GM12801 (cell line): ENCODE measurements at regions not wholly inside any gene's neighbourhood (a gene's known extent, or its start where the extent isn't known, plus 50 kb on each side); places are given as distances from the start of the nearest gene placed in this dataset.

ENCODE experiments used
- CTCF ChIP-seq: IDR thresholded peaks from one replicate; pipeline ENCODE4 v1.5.1; 2011; ENCODE audit warnings: control low read depth; ENCODE audit not compliant: insufficient read length; ENCODE audit errors: extremely low read depth

GRCh38 chr4:188287169-188287894 lies 148.1 kb downstream of the TRIML1 start:
- no peak for TF ChIP-seq CTCF

- no peak for TF ChIP-seq CTCF
These were observed 150.4 kb downstream of the TRIML1 start for GRCh38 chr4:188289531-188290125.

- TF ChIP-seq CTCF = no peak
These were observed 156.7 kb downstream of the TRIML1 start for GRCh38 chr4:188295899-188296298.

- TF ChIP-seq CTCF = no peak
These were observed 157.1 kb downstream of the TRIML1 start for GRCh38 chr4:188296331-188296730.

GRCh38 chr4:188297873-188298272 lies 158.6 kb downstream of the TRIML1 start:
- no peak for TF ChIP-seq CTCF

- no peak for TF ChIP-seq CTCF
These were observed 159.9 kb downstream of the TRIML1 start for GRCh38 chr4:188299161-188299560.

GRCh38 chr4:188300385-188300784 lies 161.1 kb downstream of the TRIML1 start:
- no peak for TF ChIP-seq CTCF
